NT2/D1 (cell line): ENCODE measurements at regions not wholly inside any gene's neighbourhood (a gene's known extent, or its start where the extent isn't known, plus 50 kb on each side); places are given as distances from the start of the nearest gene placed in this dataset.
"Not testable (repeated sequence)": the region's sequence is repeated elsewhere in the genome, so short reads cannot be mapped to it uniquely, and the experiment has no call there.

Experiments used
- DNase-seq: peaks from one replicate; pipeline ENCODE4 v3.0.0-alpha.2; 2011; ENCODE audit warnings: low read depth, low spot score
- H3K27me3 ChIP-seq: 2 replicates; pipeline ENCODE4 v1.6.0; 2011; ENCODE audit warnings: mild to moderate bottlenecking; ENCODE audit not compliant: insufficient read length, insufficient read depth
- H3K36me3 ChIP-seq: 2 replicates; pipeline ENCODE4 v1.6.1; 2011; ENCODE audit warnings: mild to moderate bottlenecking, low read length, mixed read lengths; ENCODE audit not compliant: insufficient read depth, insufficient read length
- H3K4me1 ChIP-seq: 2 replicates; pipeline ENCODE4 v1.5.1; 2011; ENCODE audit not compliant: insufficient read depth, insufficient read length
- H3K4me3 ChIP-seq: 2 replicates; pipeline ENCODE4 v1.5.1; 2011; ENCODE audit warnings: low read depth; ENCODE audit not compliant: insufficient read length
- H3K9ac ChIP-seq: 2 replicates; pipeline ENCODE4 v1.6.0; 2011; ENCODE audit warnings: low read depth; ENCODE audit not compliant: insufficient read length
- H3K9me3 ChIP-seq: 2 replicates; pipeline ENCODE4 v1.5.1; 2011; ENCODE audit warnings: mild to moderate bottlenecking, low read length; ENCODE audit not compliant: insufficient read depth
- SUZ12 ChIP-seq: IDR thresholded peaks from 2 replicates; pipeline ENCODE4 v1.6.1; 2011; ENCODE audit not compliant: insufficient read length, insufficient read depth; ENCODE audit errors: extremely low read depth
- YY1 ChIP-seq: IDR thresholded peaks from 2 replicates; pipeline ENCODE4 v1.6.1; 2011; ENCODE audit not compliant: insufficient read length, insufficient read depth
- ZNF274 ChIP-seq: IDR thresholded peaks from 2 replicates; pipeline ENCODE4 v1.6.1; 2011; ENCODE audit warnings: mild to moderate bottlenecking, low read depth, low read length

DNA sequence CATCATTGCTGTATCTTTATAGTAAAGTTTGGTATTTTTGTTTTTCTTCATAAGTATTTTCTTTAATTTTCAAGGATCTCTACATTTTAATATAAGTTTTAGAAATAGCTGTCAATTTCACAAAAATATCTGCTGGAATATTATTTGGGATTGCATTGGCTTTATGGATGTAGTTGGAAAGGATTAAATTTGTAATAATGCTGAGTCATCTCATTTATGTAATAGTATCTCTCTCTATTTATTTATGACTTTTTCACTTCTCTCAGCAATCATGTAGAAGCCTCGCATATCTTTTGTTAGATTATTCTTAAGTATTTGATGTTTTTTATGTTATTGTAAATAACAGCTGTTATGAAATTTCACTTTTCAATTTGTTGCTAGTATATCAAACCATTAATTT, 223.1 kb upstream of the POGK start:
- no peak for TF ChIP-seq SUZ12
- TF ChIP-seq YY1, result no peak
- TF ChIP-seq ZNF274, result no peak

DNA sequence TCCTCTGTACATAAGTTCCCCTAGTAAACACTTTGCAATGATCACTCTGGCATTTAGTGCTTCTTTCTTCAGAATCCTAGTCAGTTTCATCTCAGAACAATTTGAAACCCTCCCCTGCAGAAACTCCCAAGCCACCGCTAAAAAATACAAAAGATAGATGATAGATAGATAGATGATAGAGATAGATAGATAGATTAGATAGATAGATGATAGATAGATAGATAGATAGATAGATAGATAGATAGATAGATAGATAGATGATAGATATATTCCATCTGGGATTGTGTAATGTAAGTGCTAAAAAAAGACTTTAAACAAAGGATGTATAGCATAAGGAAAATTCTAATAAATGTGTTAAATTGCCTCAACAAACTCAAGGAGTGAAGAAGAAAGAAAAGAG, 212.6 kb upstream of the POGK start:
- Histone ChIP-seq H3K36me3 (no peaks in the 10 kb centered on the region), H3K27me3 (no peaks in the 10 kb centered on the region), H3K4me1 (no peaks in the 10 kb centered on the region), H3K9me3 (no peaks in the 10 kb centered on the region), H3K4me3 (no peak overlapping the region), H3K9ac (no peak overlapping the region)
- TF ChIP-seq SUZ12 (no peak), ZNF274 (no peak), YY1 (no peak)
- no peak for DNase-seq

More for the DNA sequence above, 223.1 kb upstream of the POGK start:
- Histone ChIP-seq H3K4me1 (no peaks in the 10 kb centered on the region), H3K4me3 (no peak overlapping the region), H3K9ac (no peak overlapping the region), H3K27me3 (no peaks in the 10 kb centered on the region), H3K36me3 (no peaks in the 10 kb centered on the region), H3K9me3 (no peaks in the 10 kb centered on the region)
- DNase-seq, result no peak

DNA sequence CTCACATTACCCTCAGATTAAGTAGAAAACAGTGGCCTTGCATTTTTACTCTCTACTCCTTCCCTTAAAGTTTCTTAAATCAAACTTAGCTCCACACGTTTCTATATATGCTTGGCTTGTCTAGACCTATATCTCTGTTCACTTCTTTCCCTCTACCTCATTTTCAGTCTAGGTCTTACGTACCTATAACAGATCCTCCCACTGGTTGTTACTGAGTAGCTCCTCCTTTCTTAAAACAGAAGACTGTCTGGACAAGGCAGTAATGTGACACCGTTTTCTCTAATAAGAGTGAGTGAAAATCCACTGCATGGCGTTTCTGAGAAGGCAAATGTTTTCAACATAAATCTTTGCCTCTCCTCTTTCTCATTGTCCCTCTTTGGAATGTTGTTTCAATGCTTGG, 211.7 kb upstream of the POGK start:
- no peaks in the 10 kb centered on the region for H3K27me3 ChIP-seq
- TF ChIP-seq ZNF274 (no peak), YY1 (no peak), SUZ12 (no peak)
- H3K4me1 ChIP-seq, result no peaks in the 10 kb centered on the region
- no peak for DNase-seq
- no peak overlapping the region for H3K4me3 ChIP-seq
- no peaks in the 10 kb centered on the region for H3K9me3 ChIP-seq
- H3K9ac ChIP-seq, result no peak overlapping the region
- no peaks in the 10 kb centered on the region for H3K36me3 ChIP-seq

DNA sequence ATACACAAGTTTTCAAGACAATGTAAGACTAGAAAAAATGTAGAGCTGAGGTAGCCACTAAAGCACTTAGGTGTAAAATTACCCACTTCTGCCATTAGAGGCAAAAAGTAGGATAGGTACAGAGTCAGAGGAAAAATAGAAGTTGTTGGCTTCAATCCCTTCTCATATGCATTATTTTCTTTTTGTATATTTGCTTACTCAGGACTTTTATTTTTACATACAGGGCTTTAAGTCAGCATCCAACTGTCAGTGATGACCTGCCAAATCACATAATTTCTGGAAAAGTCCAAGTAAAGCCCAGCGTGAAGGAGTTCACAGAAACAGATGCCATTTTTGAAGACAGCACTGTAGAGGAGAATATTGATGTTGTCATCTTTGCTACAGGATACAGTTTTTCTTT, 211.0 kb upstream of the POGK start:
- H3K4me3 ChIP-seq, result no peak overlapping the region
- H3K27me3 ChIP-seq, result no peaks in the 10 kb centered on the region
- H3K9me3 ChIP-seq, result no peaks in the 10 kb centered on the region
- H3K9ac ChIP-seq, result no peak overlapping the region
- no peak for DNase-seq
- H3K4me1 ChIP-seq, result no peaks in the 10 kb centered on the region
- no peaks in the 10 kb centered on the region for H3K36me3 ChIP-seq
- TF ChIP-seq SUZ12 (no peak), YY1 (no peak), ZNF274 (no peak)

DNA sequence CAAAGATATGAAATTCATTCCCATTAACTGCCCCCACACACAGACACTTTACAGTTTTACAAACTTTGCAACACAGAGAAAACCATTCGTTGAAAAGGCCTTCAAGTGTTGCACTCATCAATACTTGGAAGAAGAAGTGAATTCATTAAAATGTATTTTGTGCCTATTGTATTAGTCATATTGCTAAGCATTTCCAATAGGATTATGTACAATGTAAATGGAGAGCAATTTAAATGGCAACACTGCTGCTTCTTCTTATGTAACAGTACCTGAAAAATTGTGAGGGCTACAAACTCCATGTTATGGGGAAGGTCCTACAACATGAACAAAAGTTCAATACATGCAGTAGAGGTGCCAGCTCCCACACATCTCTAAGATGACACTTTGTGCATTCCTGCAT, 209.3 kb upstream of the POGK start:
- Histone ChIP-seq H3K27me3 (no peaks in the 10 kb centered on the region), H3K4me1 (no peaks in the 10 kb centered on the region), H3K4me3 (no peak overlapping the region), H3K36me3 (no peaks in the 10 kb centered on the region), H3K9ac (no peak overlapping the region), H3K9me3 (no peaks in the 10 kb centered on the region)
- TF ChIP-seq SUZ12, result no peak
- TF ChIP-seq YY1, result no peak
- TF ChIP-seq ZNF274, result no peak
- DNase-seq, result no peak

DNA sequence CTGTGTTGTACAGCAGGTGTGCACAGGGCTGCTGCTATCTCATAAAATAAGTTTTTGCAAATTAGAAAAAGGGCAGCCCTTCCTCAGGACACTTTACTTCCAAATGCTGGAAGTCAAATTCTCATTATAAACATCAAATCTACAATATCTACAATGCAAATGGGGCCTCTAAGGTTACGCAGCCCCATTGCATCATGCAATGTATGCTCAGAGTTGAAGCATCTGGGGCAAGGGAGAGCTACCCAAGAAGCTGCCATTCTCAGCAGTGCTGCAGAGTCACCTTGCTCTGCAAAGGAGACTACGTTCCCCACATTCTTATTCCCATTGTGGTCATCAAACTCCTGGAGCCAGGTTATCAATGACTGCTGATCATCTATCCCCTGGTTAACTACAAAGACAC, 208.9 kb upstream of the POGK start:
- H3K27me3 ChIP-seq, result no peaks in the 10 kb centered on the region
- H3K9ac ChIP-seq, result no peak overlapping the region
- no peak for DNase-seq
- H3K9me3 ChIP-seq, result no peaks in the 10 kb centered on the region
- H3K36me3 ChIP-seq, result no peaks in the 10 kb centered on the region
- H3K4me1 ChIP-seq, result no peaks in the 10 kb centered on the region
- H3K4me3 ChIP-seq, result no peak overlapping the region
- no peak for TF ChIP-seq YY1
- no peak for TF ChIP-seq ZNF274
- no peak for TF ChIP-seq SUZ12

DNA sequence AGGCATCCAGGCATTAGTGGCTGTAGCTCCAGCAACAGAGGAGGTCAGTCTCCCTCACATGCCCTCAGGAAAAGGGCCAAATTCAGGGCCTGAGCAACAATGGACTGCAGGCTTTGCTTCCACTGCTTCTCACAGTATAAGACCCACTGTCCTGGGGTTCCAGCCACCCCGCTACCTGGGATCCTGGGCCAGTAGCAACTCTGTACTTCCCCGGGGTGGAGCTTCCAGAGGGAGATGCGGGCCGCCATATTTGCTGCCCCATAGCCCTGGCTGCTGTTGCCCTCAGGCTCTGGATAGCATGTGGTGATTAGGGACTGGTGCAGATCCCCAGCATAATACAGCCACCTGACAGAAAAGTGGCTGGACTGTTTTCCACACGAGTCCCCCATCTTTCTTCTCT, 201.1 kb upstream of the POGK start:
- no peak for DNase-seq
- Histone ChIP-seq H3K9me3 (no peaks in the 10 kb centered on the region), H3K4me3 (no peak overlapping the region), H3K36me3 (no peaks in the 10 kb centered on the region), H3K9ac (no peak overlapping the region), H3K4me1 (no peaks in the 10 kb centered on the region), H3K27me3 (no peaks in the 10 kb centered on the region)
- no peak for TF ChIP-seq YY1
- TF ChIP-seq ZNF274, result no peak
- TF ChIP-seq SUZ12, result no peak

DNA sequence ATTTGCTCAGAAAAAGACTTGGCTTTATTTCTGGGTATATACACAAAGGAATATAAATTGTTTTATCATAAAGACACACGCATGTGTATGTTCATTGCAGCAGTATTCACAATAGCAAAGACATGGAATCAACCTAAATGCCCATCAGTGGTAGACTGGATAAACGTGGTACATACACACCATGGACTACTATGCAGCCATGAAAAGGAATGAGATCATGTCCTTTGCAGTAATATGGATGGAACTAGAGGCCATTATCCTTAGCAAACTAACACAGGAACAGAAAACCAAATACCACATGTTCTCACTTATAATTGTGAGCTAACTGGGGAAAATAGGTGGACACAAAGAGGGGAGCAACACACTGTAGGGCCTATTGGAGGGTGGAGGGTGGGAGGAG, 182.0 kb upstream of the POGK start:
- not testable (repeated sequence) for H3K4me1 ChIP-seq, DNase-seq, H3K9me3 ChIP-seq, H3K36me3 ChIP-seq, H3K9ac ChIP-seq, H3K4me3 ChIP-seq, H3K27me3 ChIP-seq

DNA sequence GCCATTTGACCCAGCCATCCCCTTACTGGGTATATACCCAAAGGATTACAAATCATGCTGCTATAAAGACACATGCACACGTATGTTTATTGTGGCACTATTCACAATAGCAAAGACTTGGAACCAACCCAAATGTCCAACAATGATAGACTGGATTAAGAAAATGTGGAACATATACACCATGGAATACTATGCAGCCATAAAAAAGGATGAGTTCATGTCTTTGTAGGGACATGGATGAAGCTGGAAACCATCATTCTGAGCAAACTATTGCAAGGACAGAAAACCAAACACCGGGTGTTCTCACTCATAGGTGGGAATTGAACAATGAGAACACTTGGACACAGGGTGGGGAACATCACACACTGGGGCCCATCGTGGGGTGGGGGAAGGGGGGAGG, 172.5 kb upstream of the POGK start:
- not testable (repeated sequence) for H3K36me3 ChIP-seq, DNase-seq, H3K9me3 ChIP-seq, H3K4me1 ChIP-seq, H3K27me3 ChIP-seq, H3K4me3 ChIP-seq, H3K9ac ChIP-seq

DNA sequence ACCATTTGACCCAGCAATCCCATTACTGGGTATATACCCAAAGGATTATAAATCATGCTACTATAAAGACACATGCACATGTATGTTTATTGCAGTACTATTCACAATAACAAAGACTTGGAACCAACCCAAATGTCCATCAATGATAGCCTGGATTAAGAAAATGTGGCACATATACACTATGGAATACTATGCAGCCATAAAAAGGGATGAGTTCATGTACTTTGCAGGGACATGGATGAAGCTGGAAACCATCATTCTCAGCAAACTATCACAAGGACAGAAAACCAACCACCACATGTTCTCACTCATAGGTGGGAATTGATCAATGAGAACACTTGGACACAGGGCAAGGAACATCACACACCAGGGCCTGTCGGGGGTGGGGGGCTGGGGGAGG, 171.7 kb upstream of the POGK start:
- not testable (repeated sequence) for H3K27me3 ChIP-seq, H3K4me1 ChIP-seq, DNase-seq, H3K4me3 ChIP-seq, H3K36me3 ChIP-seq, H3K9ac ChIP-seq, H3K9me3 ChIP-seq
